ENCODE measurements at regions not wholly inside any gene's neighbourhood (a gene's known extent, or its start where the extent isn't known, plus 50 kb on each side); places are given as distances from the start of the nearest gene placed in this dataset.

DNA sequence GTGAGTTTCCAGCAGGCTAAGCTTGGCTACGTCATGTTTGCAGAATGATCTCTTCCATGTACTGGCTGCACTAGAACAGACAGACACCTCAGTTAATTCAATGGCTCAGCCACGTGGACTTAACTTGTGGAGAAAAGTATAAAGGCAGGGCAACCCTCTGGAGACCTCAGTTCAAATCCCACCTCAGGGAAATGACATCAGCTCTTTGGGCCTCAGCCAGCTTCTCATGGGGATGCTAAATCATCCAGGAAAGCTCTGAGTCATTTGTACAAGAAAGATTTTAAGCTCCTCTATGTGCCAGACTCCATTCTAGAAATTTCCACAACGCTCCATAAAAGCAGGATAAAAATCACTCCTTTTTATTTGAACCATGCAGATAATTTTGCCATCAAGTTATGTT, 128.5 kb upstream of the SALL4 start:
- TF ChIP-seq, protein P1, sequence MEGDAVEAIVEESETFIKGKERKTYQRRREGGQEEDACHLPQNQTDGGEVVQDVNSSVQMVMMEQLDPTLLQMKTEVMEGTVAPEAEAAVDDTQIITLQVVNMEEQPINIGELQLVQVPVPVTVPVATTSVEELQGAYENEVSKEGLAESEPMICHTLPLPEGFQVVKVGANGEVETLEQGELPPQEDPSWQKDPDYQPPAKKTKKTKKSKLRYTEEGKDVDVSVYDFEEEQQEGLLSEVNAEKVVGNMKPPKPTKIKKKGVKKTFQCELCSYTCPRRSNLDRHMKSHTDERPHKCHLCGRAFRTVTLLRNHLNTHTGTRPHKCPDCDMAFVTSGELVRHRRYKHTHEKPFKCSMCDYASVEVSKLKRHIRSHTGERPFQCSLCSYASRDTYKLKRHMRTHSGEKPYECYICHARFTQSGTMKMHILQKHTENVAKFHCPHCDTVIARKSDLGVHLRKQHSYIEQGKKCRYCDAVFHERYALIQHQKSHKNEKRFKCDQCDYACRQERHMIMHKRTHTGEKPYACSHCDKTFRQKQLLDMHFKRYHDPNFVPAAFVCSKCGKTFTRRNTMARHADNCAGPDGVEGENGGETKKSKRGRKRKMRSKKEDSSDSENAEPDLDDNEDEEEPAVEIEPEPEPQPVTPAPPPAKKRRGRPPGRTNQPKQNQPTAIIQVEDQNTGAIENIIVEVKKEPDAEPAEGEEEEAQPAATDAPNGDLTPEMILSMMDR (conservative IDR thresholded peaks at IDR 0.05; ENCODE audit: low read length), result no peak
- TF ChIP-seq EZH2phosphoT487 (IDR thresholded peaks at IDR 0.05; ENCODE audit: borderline replicate concordance), result no peak
